22Rv1 (cell line): ENCODE measurements at regions not wholly inside any gene's neighbourhood (a gene's known extent, or its start where the extent isn't known, plus 50 kb on each side); places are given as distances from the start of the nearest gene placed in this dataset.

Experiments used
- CTCF ChIP-seq: fragments of 450-650 bp; IDR thresholded peaks from 2 replicates; pipeline ENCODE4 v1.5.1; 2017; ENCODE audit warnings: mild to moderate bottlenecking
- ZFX ChIP-seq: fragments of 450-650 bp; IDR thresholded peaks from 2 replicates; pipeline ENCODE4 v1.6.1; 2017; ENCODE audit warnings: antibody characterized with exemption, borderline replicate concordance

DNA sequence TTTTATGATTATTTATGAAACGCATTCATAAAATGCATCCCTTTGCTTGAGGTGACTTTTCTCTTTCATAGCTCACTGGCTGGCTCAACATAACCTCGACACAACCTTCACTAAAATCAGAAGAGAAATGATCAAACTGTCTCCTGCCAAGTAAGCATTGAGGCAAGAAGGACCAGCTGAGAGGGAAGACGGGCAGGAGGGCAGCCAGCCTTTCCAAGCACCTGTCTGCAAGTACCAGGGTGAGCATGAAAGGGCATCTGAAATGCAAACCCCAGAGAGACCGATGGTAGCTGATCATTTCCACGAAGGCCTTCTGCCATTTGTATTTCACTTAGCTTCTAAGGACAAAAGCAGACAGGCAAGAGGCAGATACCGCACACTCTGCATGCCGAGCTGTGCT, 52.1 kb upstream of the RPH3AL start:
- no peak for TF ChIP-seq CTCF
- no peak for TF ChIP-seq ZFX
